ENCODE measurements at regions not wholly inside any gene's neighbourhood (a gene's known extent, or its start where the extent isn't known, plus 50 kb on each side); places are given as distances from the start of the nearest gene placed in this dataset.

DNA sequence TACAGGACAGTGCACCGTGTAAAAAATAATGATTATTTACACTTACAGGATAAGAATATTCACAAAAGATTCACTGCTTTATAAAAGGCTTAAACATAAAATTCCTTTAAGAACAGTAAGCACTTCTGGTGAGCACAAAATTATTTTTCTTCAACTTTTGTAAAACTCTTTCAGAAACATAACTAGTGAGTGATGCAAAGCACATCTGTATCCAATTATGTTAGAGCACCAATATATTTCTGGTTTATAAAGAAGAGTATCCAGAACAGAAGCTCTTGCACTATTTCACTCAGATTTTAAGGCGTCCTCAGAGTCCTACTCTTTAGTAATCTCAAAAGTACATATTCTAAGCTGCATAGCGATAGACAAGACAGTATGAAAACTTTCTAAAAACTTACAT is 276.0 kb downstream of the C4orf33 start:
- TF ChIP-seq, protein P1, sequence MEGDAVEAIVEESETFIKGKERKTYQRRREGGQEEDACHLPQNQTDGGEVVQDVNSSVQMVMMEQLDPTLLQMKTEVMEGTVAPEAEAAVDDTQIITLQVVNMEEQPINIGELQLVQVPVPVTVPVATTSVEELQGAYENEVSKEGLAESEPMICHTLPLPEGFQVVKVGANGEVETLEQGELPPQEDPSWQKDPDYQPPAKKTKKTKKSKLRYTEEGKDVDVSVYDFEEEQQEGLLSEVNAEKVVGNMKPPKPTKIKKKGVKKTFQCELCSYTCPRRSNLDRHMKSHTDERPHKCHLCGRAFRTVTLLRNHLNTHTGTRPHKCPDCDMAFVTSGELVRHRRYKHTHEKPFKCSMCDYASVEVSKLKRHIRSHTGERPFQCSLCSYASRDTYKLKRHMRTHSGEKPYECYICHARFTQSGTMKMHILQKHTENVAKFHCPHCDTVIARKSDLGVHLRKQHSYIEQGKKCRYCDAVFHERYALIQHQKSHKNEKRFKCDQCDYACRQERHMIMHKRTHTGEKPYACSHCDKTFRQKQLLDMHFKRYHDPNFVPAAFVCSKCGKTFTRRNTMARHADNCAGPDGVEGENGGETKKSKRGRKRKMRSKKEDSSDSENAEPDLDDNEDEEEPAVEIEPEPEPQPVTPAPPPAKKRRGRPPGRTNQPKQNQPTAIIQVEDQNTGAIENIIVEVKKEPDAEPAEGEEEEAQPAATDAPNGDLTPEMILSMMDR (IDR thresholded peaks at IDR 0.05; ENCODE audit: poor library complexity, severe bottlenecking): no peak
- TF ChIP-seq POLR2AphosphoS5 (IDR thresholded peaks at IDR 0.05): no peak
- TF ChIP-seq MXI1 (conservative IDR thresholded peaks at IDR 0.05; ENCODE audit: poor library complexity, severe bottlenecking): no peak
- no peak for TF ChIP-seq EZH2 (IDR thresholded peaks at IDR 0.05; ENCODE audit: borderline replicate concordance, insufficient read depth, low read length, poor library complexity, severe bottlenecking)

Measured in neural cell (in vitro differentiated cells).